ENCODE measurements at regions not wholly inside any gene's neighbourhood (a gene's known extent, or its start where the extent isn't known, plus 50 kb on each side); places are given as distances from the start of the nearest gene placed in this dataset.
"Not testable (repeated sequence)": the region's sequence is repeated elsewhere in the genome, so short reads cannot be mapped to it uniquely, and the experiment has no call there.

DNA sequence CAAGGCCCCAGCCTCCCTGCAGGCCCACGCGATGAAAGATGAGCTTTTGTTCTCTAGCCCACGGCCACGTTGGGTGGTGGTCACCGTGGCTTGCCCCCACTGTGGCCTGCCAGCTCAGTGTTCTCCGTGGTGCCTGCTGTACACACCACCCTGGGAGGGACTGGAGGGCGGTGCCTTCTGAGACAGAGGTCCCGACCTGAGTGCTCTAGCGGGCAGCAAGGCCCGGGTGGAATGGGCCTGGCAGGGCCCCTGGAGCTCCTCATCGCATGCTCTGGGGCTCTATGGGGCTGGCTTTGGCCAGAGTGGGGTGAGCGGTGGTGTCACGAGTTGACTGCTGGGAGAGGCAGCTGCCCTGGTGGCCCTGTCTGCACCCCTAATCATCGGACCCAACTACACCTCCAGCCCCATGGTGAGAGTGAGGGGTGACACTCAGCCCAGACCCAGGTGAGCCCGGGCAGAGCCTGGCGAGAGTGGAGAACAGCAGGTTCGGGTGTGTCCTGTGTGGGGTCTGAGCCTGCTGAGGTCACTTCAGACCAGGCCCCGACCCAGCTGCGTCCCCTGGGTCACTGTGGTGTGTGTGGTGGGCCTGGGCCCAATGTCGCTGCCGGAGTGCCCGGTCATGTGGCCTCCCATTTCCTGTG lies 541.9 kb downstream of the TBC1D22A start:
- H3K4me1 ChIP-seq (ENCODE audit: insufficient read depth) = no peaks in the 10 kb centered on the region
- no peak for DNase-seq
- no peaks in the 10 kb centered on the region for H3K36me3 ChIP-seq
- no peaks in the 10 kb centered on the region for H3K9me3 ChIP-seq
- H3K4me3 ChIP-seq = no peak overlapping the region
- H3K27ac ChIP-seq = no peak overlapping the region
- no peaks in the 10 kb centered on the region for H3K27me3 ChIP-seq
- WGBS, 3 donors = 85 to 92% (median 88%) methylated on average over 17 to 22 of the region's 22 CpGs
- no peak for TF ChIP-seq CTCF (IDR thresholded peaks at IDR 0.05)
- intact Hi-C loops (cut with DNase I) = no loop called here

- no peaks in the 10 kb centered on the region for H3K4me1 ChIP-seq (ENCODE audit: insufficient read depth)
- intact Hi-C loops (cut with DNase I) = no loop called here
- H3K36me3 ChIP-seq = no peaks in the 10 kb centered on the region
- no peaks in the 10 kb centered on the region for H3K27me3 ChIP-seq
- DNase-seq = no peak
- no peak overlapping the region for H3K4me3 ChIP-seq
- TF ChIP-seq POLR2A (IDR thresholded peaks at IDR 0.05) = no peak
- TF ChIP-seq EP300 (IDR thresholded peaks at IDR 0.05) = no peak
- TF ChIP-seq CTCF (IDR thresholded peaks at IDR 0.05) = no peak
- H3K9me3 ChIP-seq = no peaks in the 10 kb centered on the region
- no peak overlapping the region for H3K27ac ChIP-seq
- WGBS, 3 donors = 91 to 92% (median 92%) methylated on average over 14 of the region's 14 CpGs
Measured at GRCh38 chr22:47303161-47303890, 540.9 kb downstream of the TBC1D22A start.

DNA sequence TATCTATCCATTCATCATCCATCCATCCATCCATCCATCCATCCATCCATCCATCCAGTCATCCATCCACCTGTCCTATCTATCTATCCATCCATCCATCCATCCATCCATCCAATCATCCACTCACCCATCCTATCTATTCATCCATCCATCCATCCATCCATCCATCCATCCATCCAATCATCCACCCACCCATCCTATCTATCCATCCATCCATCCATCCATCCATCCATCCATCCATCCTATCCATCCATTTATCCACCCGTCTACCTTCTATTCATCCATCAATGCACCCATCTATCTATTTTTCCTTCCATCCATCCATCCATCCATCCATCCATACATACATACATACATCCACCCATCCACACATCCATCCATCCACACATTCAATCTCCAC lies 540.1 kb downstream of the TBC1D22A start:
- H3K27ac ChIP-seq; H3K4me1 ChIP-seq (ENCODE audit: insufficient read depth); H3K27me3 ChIP-seq; H3K9me3 ChIP-seq; DNase-seq; H3K4me3 ChIP-seq; H3K36me3 ChIP-seq; intact Hi-C loops (cut with DNase I): not testable (repeated sequence)
- 95 to 100% (median 100%) methylated on average over 1 of the region's 1 CpG for WGBS, 3 donors

- no peak for DNase-seq
- WGBS, 3 donors = 63 to 68% (median 66%) methylated on average over 13 of the region's 13 CpGs
- TF ChIP-seq EP300 (IDR thresholded peaks at IDR 0.05) = no peak
- Histone ChIP-seq H3K36me3 (no peaks in the 10 kb centered on the region), H3K4me1 (ENCODE audit: insufficient read depth) (no peaks in the 10 kb centered on the region), H3K27me3 (no peaks in the 10 kb centered on the region), H3K27ac (no peak overlapping the region), H3K9me3 (no peaks in the 10 kb centered on the region), H3K4me3 (no peak overlapping the region)
- intact Hi-C loops (cut with DNase I) = no loop called here
Measured at GRCh38 chr22:47301820-47302475, 539.5 kb downstream of the TBC1D22A start.

DNA sequence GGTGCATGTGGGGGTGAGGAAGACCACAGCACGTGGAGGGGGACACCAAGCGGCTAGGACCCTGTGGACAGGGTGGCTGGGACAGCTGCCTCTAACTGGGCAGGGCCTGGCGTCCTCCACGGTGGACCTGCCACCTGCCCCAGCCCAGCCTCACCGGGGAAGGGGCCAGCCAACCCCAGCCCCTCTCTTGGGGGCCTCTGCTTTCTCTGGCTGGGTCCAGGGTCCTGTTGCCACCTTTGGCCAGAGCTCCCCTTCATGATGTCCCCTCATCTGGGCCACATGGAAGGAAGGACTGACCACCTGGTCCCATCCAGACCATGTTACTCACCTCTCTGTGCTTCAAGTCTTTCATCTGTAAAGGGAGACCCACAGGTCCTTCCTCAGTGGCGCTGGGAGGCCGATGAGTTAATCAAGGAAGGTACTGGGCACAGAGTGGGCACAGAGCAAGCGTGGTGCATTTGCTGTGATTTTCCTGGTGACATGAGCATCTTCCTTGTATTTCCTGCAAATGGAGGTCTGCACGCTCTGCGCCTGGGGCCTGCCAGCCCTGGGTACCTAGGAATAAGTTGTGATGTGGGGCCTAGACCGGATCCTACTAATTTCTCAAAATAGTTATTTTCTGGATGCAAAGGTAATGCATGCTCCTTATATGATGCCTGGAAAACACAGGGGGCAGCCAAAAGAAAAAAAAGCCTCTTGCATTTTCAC lies 538.4 kb downstream of the TBC1D22A start:
- H3K36me3 ChIP-seq = no peaks in the 10 kb centered on the region
- no peaks in the 10 kb centered on the region for H3K4me1 ChIP-seq (ENCODE audit: insufficient read depth)
- no peak for DNase-seq
- intact Hi-C loops (cut with DNase I) = no loop called here
- H3K27ac ChIP-seq = no peak overlapping the region
- no peak overlapping the region for H3K4me3 ChIP-seq
- H3K27me3 ChIP-seq = no peaks in the 10 kb centered on the region
- TF ChIP-seq CTCF (IDR thresholded peaks at IDR 0.05) (no peak), POLR2A (IDR thresholded peaks at IDR 0.05) (no peak), EP300 (IDR thresholded peaks at IDR 0.05) (no peak)
- H3K9me3 ChIP-seq = no peaks in the 10 kb centered on the region
- 91 to 95% (median 94%) methylated on average over 11 of the region's 11 CpGs for WGBS, 3 donors
